Suprapubic skin (tissue), 3 donors: ENCODE measurements at regions not wholly inside any gene's neighbourhood (a gene's known extent, or its start where the extent isn't known, plus 50 kb on each side); places are given as distances from the start of the nearest gene placed in this dataset.

Source experiments
- CTCF ChIP-seq, 2 donors: fragments of 200-600 bp in 1 of 2; fragments of 450-650 bp in 1 of 2; sonication (generic) in 1 of 2; IDR thresholded peaks; one replicate each; pipeline ENCODE4 v1.5.1; 2016 to 2019; ENCODE audit warnings: antibody characterized with exemption in 2 of 2, mild to moderate bottlenecking in 1 of 2, moderate library complexity in 1 of 2
- EP300 ChIP-seq: sonication (generic); formaldehyde crosslinking; IDR thresholded peaks from one replicate; pipeline ENCODE4 v1.6.1; 2017; ENCODE audit warnings: antibody characterized with exemption
- POLR2A ChIP-seq, 2 donors: fragments of 450-650 bp; IDR thresholded peaks; one replicate each; pipeline ENCODE4 v1.6.1; 2017; ENCODE audit warnings: antibody characterized with exemption in 2 of 2, mild to moderate bottlenecking in 2 of 2, moderate library complexity in 2 of 2

DNA sequence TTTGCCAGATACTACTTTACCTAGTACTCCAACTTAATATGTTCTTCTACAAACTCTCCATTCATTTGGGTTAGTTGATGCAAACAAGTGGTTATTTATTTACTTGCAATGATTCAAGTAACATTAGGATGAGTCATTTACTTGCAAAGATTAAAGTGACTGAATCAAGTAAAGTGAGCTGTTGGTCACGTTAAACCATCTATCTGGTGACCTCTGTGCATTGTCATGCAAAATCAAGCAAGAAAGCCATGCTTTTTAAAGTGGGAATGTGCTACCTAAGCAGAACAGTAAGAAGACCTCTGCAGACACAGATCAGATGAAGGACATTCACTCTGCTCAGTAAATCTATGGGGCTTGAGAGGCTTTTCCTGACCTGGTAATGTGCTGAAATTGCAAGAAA, 254.7 kb downstream of the LRRIQ3 start:
- no peak for TF ChIP-seq CTCF (IDR thresholded peaks at IDR 0.05)
- no peak for TF ChIP-seq EP300
- no peak for TF ChIP-seq POLR2A (IDR thresholded peaks at IDR 0.05)
